ENCODE measurements at regions not wholly inside any gene's neighbourhood (a gene's known extent, or its start where the extent isn't known, plus 50 kb on each side); places are given as distances from the start of the nearest gene placed in this dataset.

DNA sequence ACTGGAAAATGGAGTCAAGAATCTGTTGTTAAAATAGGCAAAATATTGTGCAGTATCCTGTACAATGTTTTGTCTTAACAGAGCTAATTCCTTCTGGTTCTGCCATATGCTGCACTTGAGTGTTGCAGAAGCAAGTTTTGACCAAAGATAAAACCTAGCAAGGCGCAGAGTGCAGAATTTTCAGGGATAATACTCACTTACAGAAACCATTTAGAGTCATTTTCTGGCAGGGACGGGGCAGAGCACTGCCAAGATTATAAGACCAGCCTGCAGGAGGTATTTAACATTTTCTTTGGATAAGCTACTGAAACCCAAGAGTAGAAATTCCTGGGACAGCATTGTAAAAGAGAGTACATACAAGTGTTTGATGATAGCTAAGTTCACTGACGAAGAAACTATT, 159.5 kb upstream of the EDNRB start:
- Histone ChIP-seq H3K27ac (ENCODE audit: low read depth in 1 of 2, low read length in 2 of 2) (no peak overlapping the region), H3K27me3 (ENCODE audit: control insufficient read depth in 1 of 2, insufficient read depth in 2 of 2, low read length in 2 of 2) (no peaks in the 10 kb centered on the region), H3K36me3 (ENCODE audit: insufficient read depth, low read length) (no peaks in the 10 kb centered on the region), H3K4me3 (ENCODE audit: low read length) (no peak overlapping the region), H3K4me1 (ENCODE audit: insufficient read depth, low read length) (no peaks in the 10 kb centered on the region), H3K9me3 (ENCODE audit: control insufficient read depth in 1 of 2, insufficient read depth in 1 of 2, low read length in 2 of 2) (no peaks in the 10 kb centered on the region)
- Mint-ChIP-seq H3K9me3 (peaks cover 17% of the 10 kb centered on the region), H3K4me3 (no peak overlapping the region), H3K4me1 (ENCODE audit: low read depth) (no peaks in the 10 kb centered on the region), H3K36me3 (ENCODE audit: low read depth) (no peaks in the 10 kb centered on the region), H3K27me3 (peaks cover 2% of the 10 kb centered on the region), H3K27ac (no peak overlapping the region)
- POLR2A ChIA-PET = no interaction called here
- intact Hi-C loops (cut with DNase I, micrococcal nuclease) = no loop called here
- no peak for DNase-seq
- CTCF ChIA-PET = no interaction called here
- TF ChIP-seq, protein P1, sequence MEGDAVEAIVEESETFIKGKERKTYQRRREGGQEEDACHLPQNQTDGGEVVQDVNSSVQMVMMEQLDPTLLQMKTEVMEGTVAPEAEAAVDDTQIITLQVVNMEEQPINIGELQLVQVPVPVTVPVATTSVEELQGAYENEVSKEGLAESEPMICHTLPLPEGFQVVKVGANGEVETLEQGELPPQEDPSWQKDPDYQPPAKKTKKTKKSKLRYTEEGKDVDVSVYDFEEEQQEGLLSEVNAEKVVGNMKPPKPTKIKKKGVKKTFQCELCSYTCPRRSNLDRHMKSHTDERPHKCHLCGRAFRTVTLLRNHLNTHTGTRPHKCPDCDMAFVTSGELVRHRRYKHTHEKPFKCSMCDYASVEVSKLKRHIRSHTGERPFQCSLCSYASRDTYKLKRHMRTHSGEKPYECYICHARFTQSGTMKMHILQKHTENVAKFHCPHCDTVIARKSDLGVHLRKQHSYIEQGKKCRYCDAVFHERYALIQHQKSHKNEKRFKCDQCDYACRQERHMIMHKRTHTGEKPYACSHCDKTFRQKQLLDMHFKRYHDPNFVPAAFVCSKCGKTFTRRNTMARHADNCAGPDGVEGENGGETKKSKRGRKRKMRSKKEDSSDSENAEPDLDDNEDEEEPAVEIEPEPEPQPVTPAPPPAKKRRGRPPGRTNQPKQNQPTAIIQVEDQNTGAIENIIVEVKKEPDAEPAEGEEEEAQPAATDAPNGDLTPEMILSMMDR (IDR thresholded peaks at IDR 0.05) = no peak
- no peak for ATAC-seq (ENCODE audit: poor library complexity)

DNA sequence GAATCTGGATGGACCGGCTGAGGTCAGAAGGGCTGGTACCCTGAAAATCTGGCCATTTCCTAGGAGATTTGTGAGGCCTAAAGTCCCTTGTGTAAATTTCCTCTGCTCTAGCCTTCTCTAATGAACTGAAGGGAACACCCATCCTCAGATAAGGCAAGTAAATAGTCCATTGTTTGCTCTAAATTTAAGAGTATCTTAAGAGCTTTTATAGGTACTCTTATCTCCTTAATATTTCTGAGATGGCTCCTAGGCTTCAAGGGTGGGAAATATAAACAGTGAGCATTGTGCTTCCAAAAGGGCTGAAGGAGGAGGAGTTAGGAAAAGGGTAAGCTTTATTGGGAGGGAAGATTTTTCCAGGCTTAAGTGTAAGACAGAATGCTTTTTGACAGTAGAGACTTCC, 148.7 kb upstream of the EDNRB start:
- ChIA-PET CTCF (no interaction called here), POLR2A (no interaction called here)
- H3K27me3 ChIP-seq (ENCODE audit: control insufficient read depth in 1 of 2, insufficient read depth in 2 of 2, low read length in 2 of 2) = no peaks in the 10 kb centered on the region
- H3K4me1 ChIP-seq (ENCODE audit: insufficient read depth, low read length) = no peaks in the 10 kb centered on the region
- no peaks in the 10 kb centered on the region for H3K9me3 ChIP-seq (ENCODE audit: control insufficient read depth in 1 of 2, insufficient read depth in 1 of 2, low read length in 2 of 2)
- H3K36me3 ChIP-seq (ENCODE audit: insufficient read depth, low read length) = no peaks in the 10 kb centered on the region
- H3K4me3 ChIP-seq (ENCODE audit: low read length) = no peak overlapping the region
- Mint-ChIP-seq H3K27ac (no peak overlapping the region), H3K9me3 (no peaks in the 10 kb centered on the region), H3K4me3 (no peak overlapping the region), H3K4me1 (ENCODE audit: low read depth) (no peaks in the 10 kb centered on the region), H3K36me3 (ENCODE audit: low read depth) (no peaks in the 10 kb centered on the region), H3K27me3 (no peaks in the 10 kb centered on the region)
- intact Hi-C loops (cut with DNase I, micrococcal nuclease) = no loop called here
- DNase-seq (no peak), ATAC-seq (ENCODE audit: poor library complexity) (no peak)
- TF ChIP-seq, protein P1 (IDR thresholded peaks at IDR 0.05) = no peak
- no peak overlapping the region for H3K27ac ChIP-seq (ENCODE audit: low read depth in 1 of 2, low read length in 2 of 2)

DNA sequence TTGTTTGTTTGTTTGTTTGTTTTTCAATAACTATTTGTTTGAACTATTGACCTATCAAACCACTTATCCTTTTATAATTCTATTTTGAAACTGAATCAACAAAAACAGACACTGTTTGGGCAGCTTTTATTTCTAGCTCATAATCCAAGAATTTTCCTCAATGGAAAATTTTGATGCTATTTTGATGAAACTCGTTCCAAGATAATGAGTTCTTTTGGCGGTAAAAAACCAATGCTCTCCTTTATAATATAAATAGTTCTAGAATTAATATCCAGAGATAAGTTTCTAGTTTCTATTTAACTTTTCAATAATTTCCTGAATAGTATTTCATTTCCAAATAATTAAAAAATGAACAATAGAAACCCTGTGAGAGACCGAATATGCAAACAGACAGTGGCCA, 146.5 kb upstream of the EDNRB start:
- ATAC-seq (ENCODE audit: poor library complexity) = no peak
- Histone ChIP-seq H3K27ac (ENCODE audit: low read depth in 1 of 2, low read length in 2 of 2) (no peak overlapping the region), H3K4me3 (ENCODE audit: low read length) (no peak overlapping the region), H3K27me3 (ENCODE audit: control insufficient read depth in 1 of 2, insufficient read depth in 2 of 2, low read length in 2 of 2) (no peaks in the 10 kb centered on the region), H3K9me3 (ENCODE audit: control insufficient read depth in 1 of 2, insufficient read depth in 1 of 2, low read length in 2 of 2) (no peaks in the 10 kb centered on the region), H3K4me1 (ENCODE audit: insufficient read depth, low read length) (no peaks in the 10 kb centered on the region), H3K36me3 (ENCODE audit: insufficient read depth, low read length) (no peaks in the 10 kb centered on the region)
- no peak for DNase-seq
- no peak overlapping the region for H3K27ac Mint-ChIP-seq
- ChIA-PET CTCF (no interaction called here), POLR2A (no interaction called here)
- H3K9me3 Mint-ChIP-seq = no peaks in the 10 kb centered on the region
- H3K36me3 Mint-ChIP-seq (ENCODE audit: low read depth) = no peaks in the 10 kb centered on the region
- no peaks in the 10 kb centered on the region for H3K27me3 Mint-ChIP-seq
- intact Hi-C loops (cut with DNase I, micrococcal nuclease) = no loop called here
- no peaks in the 10 kb centered on the region for H3K4me1 Mint-ChIP-seq (ENCODE audit: low read depth)
- TF ChIP-seq, protein P1 (IDR thresholded peaks at IDR 0.05) = no peak
- H3K4me3 Mint-ChIP-seq = no peak overlapping the region

All from CD4-positive, alpha-beta T cell (primary cell).